ENCODE measurements at regions not wholly inside any gene's neighbourhood (a gene's known extent, or its start where the extent isn't known, plus 50 kb on each side); places are given as distances from the start of the nearest gene placed in this dataset.

- no peak for DNase-seq (ENCODE audit: low spot score)
Observed at GRCh38 chr13:34886121-34886875, 55.8 kb upstream of the NBEA start.

GRCh38 chr13:34886987-34887386 lies 55.1 kb upstream of the NBEA start:
- DNase-seq (ENCODE audit: low spot score) = no peak
